Breast epithelium (tissue), 4 donors: ENCODE measurements at regions not wholly inside any gene's neighbourhood (a gene's known extent, or its start where the extent isn't known, plus 50 kb on each side); places are given as distances from the start of the nearest gene placed in this dataset.

Source experiments
- DNase-seq, 2 donors: peaks; one replicate each; pipeline ENCODE4 v3.0.0-alpha.2; 2019; ENCODE audit warnings: low spot score in 2 of 2
- H3K27ac ChIP-seq, 2 donors: fragments of 200-600 bp; sonication (generic) in 1 of 2; one replicate each; pipeline ENCODE4 v1.5.1; 2016 to 2019; ENCODE audit warnings: mild to moderate bottlenecking in 1 of 2
- H3K27me3 ChIP-seq, 2 donors: fragments of 200-600 bp; sonication (generic) in 1 of 2; one replicate each; pipeline versions ENCODE4 v1.5.1 to v1.6.0; 2017 to 2019; ENCODE audit warnings: control low read depth in 1 of 2, mild to moderate bottlenecking in 1 of 2
- H3K36me3 ChIP-seq: fragments of 200-600 bp; one replicate; pipeline ENCODE4 v1.5.1; 2019
- H3K4me1 ChIP-seq, 2 donors: fragments of 200-600 bp; sonication (generic); one replicate each; pipeline ENCODE4 v1.5.1; 2016 to 2019; ENCODE audit warnings: control low read depth in 1 of 2
- H3K4me3 ChIP-seq, 3 donors: fragments of 200-600 bp; sonication (generic); 1 replicate in 2 of 3; 2 replicates in 1 of 3; pipeline ENCODE4 v1.5.1; 2016 to 2019; ENCODE audit warnings: mild to moderate bottlenecking in 3 of 3, moderate library complexity in 2 of 3
- H3K9me3 ChIP-seq, 2 donors: fragments of 200-600 bp; sonication (generic) in 1 of 2; one replicate each; pipeline ENCODE4 v1.5.1; 2016 to 2019; ENCODE audit warnings: control low read depth in 1 of 2
- POLR2A ChIP-seq: fragments of 450-650 bp; IDR thresholded peaks from one replicate; pipeline ENCODE4 v1.6.1; 2016; ENCODE audit warnings: antibody characterized with exemption, mild to moderate bottlenecking, moderate library complexity
- POLR2AphosphoS5 ChIP-seq, 3 donors: sonication (generic); formaldehyde crosslinking; IDR thresholded peaks; one replicate each; pipeline ENCODE4 v1.6.1; 2017; ENCODE audit warnings: antibody characterized with exemption in 3 of 3
- intact Hi-C: fragments of 100-400 bp; cut with DNase I; formaldehyde crosslinking; loops from one replicate; pipeline ENCODE4 v1.15.1; 2023; ENCODE audit warnings: low total_unique reads
- TF ChIP-seq, protein P1 (sequence below), 3 donors: fragments of 450-650 bp; IDR thresholded peaks; one replicate each; pipeline ENCODE4 v1.5.1; 2016 to 2017; ENCODE audit warnings: antibody characterized with exemption in 3 of 3, mild to moderate bottlenecking in 3 of 3, moderate library complexity in 3 of 3

GRCh38 chr13:29713839-29714238 lies 118.4 kb upstream of the SLC7A1 start:
- Histone ChIP-seq H3K4me3 (no peak overlapping the region), H3K27me3 (no peaks in the 10 kb centered on the region), H3K36me3 (no peaks in the 10 kb centered on the region), H3K9me3 (peaks cover 8 to 11% of the 10 kb centered on the region in 2 donors), H3K27ac (no peak overlapping the region), H3K4me1 (no peaks in the 10 kb centered on the region)
- intact Hi-C loops = no loop called here
- TF ChIP-seq, protein P1, sequence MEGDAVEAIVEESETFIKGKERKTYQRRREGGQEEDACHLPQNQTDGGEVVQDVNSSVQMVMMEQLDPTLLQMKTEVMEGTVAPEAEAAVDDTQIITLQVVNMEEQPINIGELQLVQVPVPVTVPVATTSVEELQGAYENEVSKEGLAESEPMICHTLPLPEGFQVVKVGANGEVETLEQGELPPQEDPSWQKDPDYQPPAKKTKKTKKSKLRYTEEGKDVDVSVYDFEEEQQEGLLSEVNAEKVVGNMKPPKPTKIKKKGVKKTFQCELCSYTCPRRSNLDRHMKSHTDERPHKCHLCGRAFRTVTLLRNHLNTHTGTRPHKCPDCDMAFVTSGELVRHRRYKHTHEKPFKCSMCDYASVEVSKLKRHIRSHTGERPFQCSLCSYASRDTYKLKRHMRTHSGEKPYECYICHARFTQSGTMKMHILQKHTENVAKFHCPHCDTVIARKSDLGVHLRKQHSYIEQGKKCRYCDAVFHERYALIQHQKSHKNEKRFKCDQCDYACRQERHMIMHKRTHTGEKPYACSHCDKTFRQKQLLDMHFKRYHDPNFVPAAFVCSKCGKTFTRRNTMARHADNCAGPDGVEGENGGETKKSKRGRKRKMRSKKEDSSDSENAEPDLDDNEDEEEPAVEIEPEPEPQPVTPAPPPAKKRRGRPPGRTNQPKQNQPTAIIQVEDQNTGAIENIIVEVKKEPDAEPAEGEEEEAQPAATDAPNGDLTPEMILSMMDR (IDR thresholded peaks at IDR 0.05) = no peak
- no peak for TF ChIP-seq POLR2A
- TF ChIP-seq POLR2AphosphoS5 (IDR thresholded peaks at IDR 0.05) = no peak
- no peak for DNase-seq

GRCh38 chr13:29711776-29712175 lies 116.3 kb upstream of the SLC7A1 start:
- H3K27me3 ChIP-seq = no peaks in the 10 kb centered on the region
- no peak for TF ChIP-seq POLR2AphosphoS5 (IDR thresholded peaks at IDR 0.05)
- no peak for TF ChIP-seq POLR2A
- TF ChIP-seq, protein P1 (IDR thresholded peaks at IDR 0.05) = no peak

GRCh38 chr13:29710511-29710910 lies 115.0 kb upstream of the SLC7A1 start:
- peaks cover 14 to 16% of the 10 kb centered on the region in 2 donors for H3K9me3 ChIP-seq
- no peaks in the 10 kb centered on the region for H3K36me3 ChIP-seq
- TF ChIP-seq, protein P1 (IDR thresholded peaks at IDR 0.05) = no peak
- TF ChIP-seq POLR2A = no peak
- intact Hi-C loops = no loop called here
- H3K27me3 ChIP-seq = no peaks in the 10 kb centered on the region
- H3K4me1 ChIP-seq = no peaks in the 10 kb centered on the region
- H3K4me3 ChIP-seq = no peak overlapping the region
- H3K27ac ChIP-seq = no peak overlapping the region
- DNase-seq = no peak

More at GRCh38 chr13:29711776-29712175, 116.3 kb upstream of the SLC7A1 start:
- intact Hi-C loops = no loop called here
- H3K4me1 ChIP-seq = no peaks in the 10 kb centered on the region
- H3K9me3 ChIP-seq = peaks cover 8 to 11% of the 10 kb centered on the region in 2 donors
- no peak overlapping the region for H3K27ac ChIP-seq
- no peaks in the 10 kb centered on the region for H3K36me3 ChIP-seq
- no peak overlapping the region for H3K4me3 ChIP-seq
- no peak for DNase-seq

GRCh38 chr13:29709407-29710069 lies 114.0 kb upstream of the SLC7A1 start:
- H3K27ac ChIP-seq = no peak overlapping the region
- TF ChIP-seq POLR2AphosphoS5 (IDR thresholded peaks at IDR 0.05) (no peak), POLR2A (no peak)
- TF ChIP-seq, protein P1 (IDR thresholded peaks at IDR 0.05) = no peak
- no peak overlapping the region for H3K4me3 ChIP-seq
- intact Hi-C loops = no loop called here
- no peaks in the 10 kb centered on the region for H3K4me1 ChIP-seq
- no peak for DNase-seq
- peaks cover 12 to 16% of the 10 kb centered on the region in 2 donors for H3K9me3 ChIP-seq
- no peaks in the 10 kb centered on the region for H3K27me3 ChIP-seq
- no peaks in the 10 kb centered on the region for H3K36me3 ChIP-seq

DNA sequence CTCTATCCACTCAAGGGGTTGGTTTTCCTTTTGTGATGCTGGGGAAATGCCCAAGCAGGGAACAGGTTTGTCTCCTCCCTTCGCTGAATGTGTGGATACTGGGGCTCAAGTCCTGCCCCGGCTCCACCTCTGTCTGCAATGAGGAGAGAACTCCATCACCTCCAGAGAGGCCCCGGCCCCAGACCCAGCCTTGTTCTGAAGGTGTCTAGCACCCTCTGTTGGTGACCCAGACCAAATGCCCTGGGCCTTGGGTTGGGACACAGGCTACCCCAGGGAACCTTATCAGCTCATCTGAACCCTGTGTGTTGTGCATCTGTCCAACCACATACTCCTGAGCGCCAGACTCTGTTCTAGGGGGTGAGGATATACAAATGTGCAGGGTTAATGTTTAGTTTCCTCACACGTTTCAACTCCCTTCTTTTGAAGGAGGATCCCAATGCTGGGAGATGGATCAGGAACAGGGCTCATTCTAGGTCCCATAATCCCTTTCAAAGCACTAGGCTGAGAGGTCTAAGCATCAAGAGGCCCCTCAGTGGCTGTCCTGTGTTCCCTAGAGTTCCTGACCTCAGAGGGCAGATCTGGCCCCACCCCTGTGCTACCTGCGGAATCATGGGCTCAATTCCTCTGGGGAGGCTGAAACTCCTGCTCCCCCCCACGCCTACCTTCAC lies 112.5 kb upstream of the SLC7A1 start:
- no peak overlapping the region for H3K4me3 ChIP-seq
- H3K4me1 ChIP-seq = no peaks in the 10 kb centered on the region
- no peak for TF ChIP-seq POLR2A
- TF ChIP-seq, protein P1 (IDR thresholded peaks at IDR 0.05) = peak in 1 of 3 donors; percentile 23
- TF ChIP-seq POLR2AphosphoS5 (IDR thresholded peaks at IDR 0.05) = no peak
- H3K9me3 ChIP-seq = peaks cover 5 to 8% of the 10 kb centered on the region in 2 donors
- DNase-seq = no peak
- no peaks in the 10 kb centered on the region for H3K36me3 ChIP-seq
- H3K27ac ChIP-seq = no peak overlapping the region
- intact Hi-C loops = no loop called here
- no peaks in the 10 kb centered on the region for H3K27me3 ChIP-seq
